ENCODE measurements at regions not wholly inside any gene's neighbourhood (a gene's known extent, or its start where the extent isn't known, plus 50 kb on each side); places are given as distances from the start of the nearest gene placed in this dataset.

DNA sequence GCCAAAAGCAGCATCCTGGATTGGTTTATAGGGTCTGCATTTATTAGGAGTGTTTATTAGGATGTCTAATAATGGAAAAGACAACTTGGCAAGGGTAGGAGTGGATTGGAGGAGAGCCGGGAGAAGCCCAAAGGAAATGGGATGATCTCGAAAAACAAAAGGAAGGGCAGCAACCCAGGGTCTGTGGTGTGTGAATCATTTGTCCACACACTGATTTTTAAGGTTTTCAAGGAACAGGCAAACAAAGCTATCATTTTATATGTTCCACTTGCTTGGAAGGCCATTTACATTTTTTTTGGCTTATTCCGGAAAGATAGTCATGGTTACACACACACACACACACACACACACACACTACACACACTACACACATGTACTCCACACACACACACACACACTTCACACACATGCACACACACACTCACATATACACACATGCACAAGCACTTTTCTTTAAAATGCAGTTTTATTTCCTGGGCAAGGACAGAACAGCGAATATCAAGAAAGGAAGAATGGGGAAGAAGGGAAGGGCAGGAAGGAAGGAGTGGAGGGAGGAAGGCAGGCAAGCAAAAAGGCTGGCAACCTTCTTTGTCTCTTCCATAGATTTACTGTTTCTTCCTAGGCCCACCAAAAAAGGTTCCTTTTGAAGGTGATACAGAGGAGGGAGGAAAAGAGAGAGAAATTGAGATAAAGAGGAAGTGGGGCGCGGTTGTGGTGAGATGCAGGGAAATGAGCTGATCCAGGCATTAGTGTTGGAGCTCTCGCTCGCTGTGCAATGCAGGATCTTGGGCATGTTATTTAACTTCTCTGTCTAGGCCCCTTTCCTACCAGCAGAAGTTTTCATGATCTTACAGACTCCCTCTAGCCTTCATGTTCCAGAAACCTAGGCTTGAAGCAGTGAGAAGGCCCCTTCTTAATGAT lies 88.6 kb upstream of the MAML3 start:
- no peak for TF ChIP-seq EZH2 (IDR thresholded peaks at IDR 0.05; ENCODE audit: low read length, missing control alignments)
- TF ChIP-seq CTCF (conservative IDR thresholded peaks at IDR 0.05 in 1 of 2, IDR thresholded peaks at IDR 0.05 in 1 of 2; ENCODE audit: low read depth in 1 of 2, low read length in 2 of 2): no peak

Measured in fibroblast of lung (primary cell).